Suprapubic skin (tissue), 4 donors: ENCODE measurements at regions not wholly inside any gene's neighbourhood (a gene's known extent, or its start where the extent isn't known, plus 50 kb on each side); places are given as distances from the start of the nearest gene placed in this dataset.

Experiments
- DNase-seq, 2 donors: peaks; one replicate each; pipeline ENCODE4 v3.0.0-alpha.2; 2019; ENCODE audit warnings: low spot score in 2 of 2
- H3K27ac ChIP-seq: fragments of 200-600 bp; sonication (generic); one replicate; pipeline ENCODE4 v1.5.1; 2019
- H3K27me3 ChIP-seq: fragments of 200-600 bp; sonication (generic); one replicate; pipeline ENCODE4 v1.5.1; 2019
- H3K36me3 ChIP-seq: fragments of 200-600 bp; sonication (generic); one replicate; pipeline ENCODE4 v1.5.1; 2019
- H3K4me1 ChIP-seq: fragments of 200-600 bp; sonication (generic); one replicate; pipeline ENCODE4 v1.5.1; 2019
- H3K4me3 ChIP-seq: fragments of 200-600 bp; sonication (generic); one replicate; pipeline ENCODE4 v1.5.1; 2019; ENCODE audit warnings: mild to moderate bottlenecking
- H3K9me3 ChIP-seq: fragments of 200-600 bp; sonication (generic); one replicate; pipeline ENCODE4 v1.5.1; 2019
- CTCF ChIP-seq, 2 donors: fragments of 200-600 bp in 1 of 2; fragments of 450-650 bp in 1 of 2; sonication (generic) in 1 of 2; IDR thresholded peaks; one replicate each; pipeline ENCODE4 v1.5.1; 2016 to 2019; ENCODE audit warnings: antibody characterized with exemption in 2 of 2, mild to moderate bottlenecking in 1 of 2, moderate library complexity in 1 of 2
- EP300 ChIP-seq: sonication (generic); formaldehyde crosslinking; IDR thresholded peaks from one replicate; pipeline ENCODE4 v1.6.1; 2017; ENCODE audit warnings: antibody characterized with exemption
- POLR2A ChIP-seq, 2 donors: fragments of 450-650 bp; IDR thresholded peaks; one replicate each; pipeline ENCODE4 v1.6.1; 2017; ENCODE audit warnings: antibody characterized with exemption in 2 of 2, mild to moderate bottlenecking in 2 of 2, moderate library complexity in 2 of 2
- POLR2AphosphoS5 ChIP-seq, 3 donors: sonication (generic); formaldehyde crosslinking; IDR thresholded peaks; one replicate each; pipeline ENCODE4 v1.6.1; 2017; ENCODE audit warnings: antibody characterized with exemption in 3 of 3
- WGBS: methylation state at CpG from one replicate; pipeline ENCODE4 v1.1.5; 2018; 5-methylcytosine and 5-hydroxymethylcytosine counted together

DNA sequence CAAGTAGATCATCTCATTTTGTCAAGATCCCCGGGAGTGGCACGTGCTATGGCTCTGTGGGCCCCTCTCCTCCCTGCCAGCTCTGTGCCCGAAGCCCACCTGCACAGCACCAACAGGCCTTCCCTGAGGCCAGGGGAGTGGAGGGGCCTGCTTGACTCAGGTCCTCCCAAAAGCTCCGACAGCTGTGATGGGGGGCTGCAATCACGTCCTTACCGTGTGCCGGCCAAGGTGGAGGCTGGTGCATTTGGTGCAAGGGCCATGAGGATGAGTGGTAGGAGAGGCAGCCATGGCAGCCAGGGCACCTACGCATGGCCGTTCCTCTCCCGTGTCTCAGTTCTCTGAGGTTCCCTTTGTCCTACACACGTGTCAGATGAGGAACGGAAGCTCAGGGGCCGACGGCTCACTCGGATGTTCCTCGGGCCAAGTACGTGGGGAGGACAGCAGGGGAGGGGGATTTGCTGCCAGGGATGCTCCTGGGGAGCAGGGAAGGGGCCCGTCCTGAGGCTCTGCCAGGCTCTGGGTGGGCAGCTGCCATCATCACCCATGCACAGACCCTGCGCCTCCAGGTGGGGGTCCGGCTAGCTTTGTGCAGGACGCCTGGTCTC is 95.8 kb downstream of the HMX1 start:
- WGBS, result 75% methylated on average over 21 of the region's 21 CpGs
- H3K27me3 ChIP-seq, result peaks cover 20% of the 10 kb centered on the region
- no peak overlapping the region for H3K4me3 ChIP-seq
- TF ChIP-seq POLR2AphosphoS5 (IDR thresholded peaks at IDR 0.05) (no peak), EP300 (no peak), CTCF (IDR thresholded peaks at IDR 0.05) (no peak), POLR2A (IDR thresholded peaks at IDR 0.05) (no peak)
- no peak overlapping the region for H3K27ac ChIP-seq
- H3K36me3 ChIP-seq, result no peaks in the 10 kb centered on the region
- H3K9me3 ChIP-seq, result no peaks in the 10 kb centered on the region
- H3K4me1 ChIP-seq, result no peaks in the 10 kb centered on the region
- DNase-seq, result peak in 1 of 2 donors; percentile 29

- Histone ChIP-seq H3K36me3 (no peaks in the 10 kb centered on the region), H3K4me3 (no peak overlapping the region), H3K27me3 (peaks cover 13% of the 10 kb centered on the region), H3K4me1 (no peaks in the 10 kb centered on the region), H3K9me3 (no peaks in the 10 kb centered on the region), H3K27ac (no peak overlapping the region)
- DNase-seq, result peak in 1 of 2 donors; percentile 11
- WGBS, result 71% methylated on average over 7 of the region's 7 CpGs
- TF ChIP-seq CTCF (IDR thresholded peaks at IDR 0.05) (no peak), POLR2AphosphoS5 (IDR thresholded peaks at IDR 0.05) (no peak), POLR2A (IDR thresholded peaks at IDR 0.05) (no peak), EP300 (no peak)
Observed at GRCh38 chr4:8775121-8775520, 96.5 kb downstream of the HMX1 start.

DNA sequence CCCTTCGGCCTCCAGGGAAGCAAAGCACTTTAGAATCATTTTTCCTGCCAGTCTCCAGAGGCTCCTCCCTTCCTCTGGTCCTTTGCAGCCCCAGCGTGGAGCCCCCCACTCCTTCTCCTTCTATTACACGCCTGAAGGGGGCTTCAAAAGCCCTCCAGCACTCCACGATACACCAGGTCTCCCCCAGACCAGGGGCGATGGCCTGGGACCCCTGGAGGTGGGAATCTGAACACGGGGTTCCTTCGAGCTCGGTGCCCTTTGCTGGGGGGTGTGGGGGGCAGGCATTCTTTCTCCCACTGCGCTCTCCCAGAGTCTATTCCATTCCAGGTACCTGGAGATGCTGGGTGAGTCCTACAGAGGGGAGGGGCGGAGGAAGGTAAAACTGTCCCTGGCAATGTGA is 97.6 kb downstream of the HMX1 start:
- 71% methylated on average over 10 of the region's 10 CpGs for WGBS
- Histone ChIP-seq H3K4me1 (no peaks in the 10 kb centered on the region), H3K4me3 (no peak overlapping the region), H3K9me3 (no peaks in the 10 kb centered on the region), H3K27me3 (peaks cover 6% of the 10 kb centered on the region), H3K36me3 (no peaks in the 10 kb centered on the region), H3K27ac (no peak overlapping the region)
- DNase-seq, result peak; percentile 38 to 67
- no peak for TF ChIP-seq CTCF (IDR thresholded peaks at IDR 0.05)
- TF ChIP-seq POLR2AphosphoS5 (IDR thresholded peaks at IDR 0.05), result no peak
- TF ChIP-seq POLR2A (IDR thresholded peaks at IDR 0.05), result no peak
- TF ChIP-seq EP300, result no peak

- Histone ChIP-seq H3K4me1 (no peaks in the 10 kb centered on the region), H3K4me3 (no peak overlapping the region), H3K27me3 (peaks cover 9% of the 10 kb centered on the region), H3K27ac (no peak overlapping the region), H3K36me3 (no peaks in the 10 kb centered on the region), H3K9me3 (no peaks in the 10 kb centered on the region)
- TF ChIP-seq EP300, result no peak
- TF ChIP-seq POLR2A (IDR thresholded peaks at IDR 0.05), result no peak
- TF ChIP-seq POLR2AphosphoS5 (IDR thresholded peaks at IDR 0.05), result no peak
- TF ChIP-seq CTCF (IDR thresholded peaks at IDR 0.05), result no peak
- DNase-seq, result peak; percentile 40 to 59
- 96% methylated on average over 4 of the region's 36 CpGs for WGBS
Observed at GRCh38 chr4:8773124-8773931, 98.3 kb downstream of the HMX1 start.

GRCh38 chr4:8772499-8773123 is 99.0 kb downstream of the HMX1 start:
- Histone ChIP-seq H3K27ac (no peak overlapping the region), H3K9me3 (no peaks in the 10 kb centered on the region), H3K36me3 (no peaks in the 10 kb centered on the region), H3K4me3 (no peak overlapping the region), H3K27me3 (peaks cover 14% of the 10 kb centered on the region), H3K4me1 (no peaks in the 10 kb centered on the region)
- WGBS, result 77% methylated on average over 14 of the region's 14 CpGs
- TF ChIP-seq POLR2A (IDR thresholded peaks at IDR 0.05), result no peak
- no peak for TF ChIP-seq CTCF (IDR thresholded peaks at IDR 0.05)
- no peak for TF ChIP-seq POLR2AphosphoS5 (IDR thresholded peaks at IDR 0.05)
- TF ChIP-seq EP300, result no peak
- DNase-seq, result peak; percentile 30 to 32
